BLaER1 treated with 17β-estradiol and CSF1 and Interleukin-3, amounts not matched to agents 10 nM and 100 nM (cell line): ENCODE measurements at regions not wholly inside any gene's neighbourhood (a gene's known extent, or its start where the extent isn't known, plus 50 kb on each side); places are given as distances from the start of the nearest gene placed in this dataset.
"Not testable (repeated sequence)": the region's sequence is repeated elsewhere in the genome, so short reads cannot be mapped to it uniquely, and the experiment has no call there.

Experiments
- H3K27ac ChIP-seq, 11 experiments: shearing (Covaris generic); formaldehyde crosslinking; 2 replicates each; pipeline ENCODE4 v1.8.1; 2022
- H3K27me3 ChIP-seq, 11 experiments: shearing (Covaris generic); formaldehyde crosslinking; 2 replicates each; pipeline ENCODE4 v1.8.1; 2022
- H3K36me3 ChIP-seq, 11 experiments: shearing (Covaris generic); formaldehyde crosslinking; 2 replicates each; pipeline ENCODE4 v1.8.1; 2022
- H3K4me1 ChIP-seq, 10 experiments: shearing (Covaris generic); formaldehyde crosslinking; 2 replicates each; pipeline ENCODE4 v1.8.1; 2022
- H3K4me2 ChIP-seq, 11 experiments: shearing (Covaris generic); formaldehyde crosslinking; 2 replicates each; pipeline ENCODE4 v1.8.1; 2022
- H3K4me3 ChIP-seq, 10 experiments: shearing (Covaris generic); formaldehyde crosslinking; 2 replicates each; pipeline ENCODE4 v1.8.1; 2022
- H3K9ac ChIP-seq, 11 experiments: shearing (Covaris generic); formaldehyde crosslinking; 2 replicates each; pipeline ENCODE4 v1.8.1; 2022
- H3K9me3 ChIP-seq, 11 experiments: shearing (Covaris generic); formaldehyde crosslinking; replicated peaks in 1 of 11; 2 replicates each; pipeline ENCODE4 v1.8.1; 2022
- H4K20me1 ChIP-seq, 11 experiments: shearing (Covaris generic); formaldehyde crosslinking; 2 replicates each; pipeline ENCODE4 v1.8.1; 2022
- Cebpa-rat ChIP-seq, 11 experiments: shearing (Covaris generic); IDR thresholded peaks; 2 replicates each; pipeline ENCODE4 v1.8.1; 2022

DNA sequence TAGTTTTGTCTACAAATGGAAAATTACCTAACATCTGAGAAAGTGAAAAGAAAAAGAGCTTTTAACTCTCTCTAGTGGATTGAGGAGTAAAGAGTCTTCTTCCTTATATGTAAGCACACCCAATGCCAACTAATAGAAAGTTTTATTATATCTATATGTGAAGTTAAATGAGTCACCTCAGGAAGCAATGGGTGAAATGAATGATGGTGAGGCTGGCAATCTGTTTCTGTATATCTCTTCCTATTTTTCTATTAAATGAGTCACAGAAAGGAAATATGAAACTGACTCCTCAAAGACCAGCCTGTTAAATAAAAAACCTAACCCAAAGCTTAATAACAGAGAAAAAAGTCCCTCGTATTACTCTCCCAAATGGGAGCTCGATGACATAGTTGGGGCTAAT, 71.3 kb downstream of the OTOR start:
- peaks cover 7 to 22% (median 16%) of the 10 kb centered on the region in 11 experiments; a peak in 19 of 22 replicates for H3K9me3 ChIP-seq
- no peak overlapping the region for H3K9ac ChIP-seq
- peaks cover 0 to 29% (median 6%) of the 10 kb centered on the region in 10 experiments; a peak in 9 of 20 replicates for H3K4me1 ChIP-seq
- H3K4me3 ChIP-seq = no peak overlapping the region
- no peak overlapping the region for H3K27ac ChIP-seq
- H3K36me3 ChIP-seq = no peaks in the 10 kb centered on the region
- H3K27me3 ChIP-seq = peaks cover 0 to 12% (median 0%) of the 10 kb centered on the region in 11 experiments; a peak in 2 of 22 replicates
- peak overlapping the region in 3 of 11 experiments; percentile 28 to 71 (median 35); a peak in 5 of 22 replicates for H3K4me2 ChIP-seq
- H4K20me1 ChIP-seq = no peaks in the 10 kb centered on the region
- TF ChIP-seq Cebpa-rat (IDR thresholded peaks at IDR 0.05) = no peak

DNA sequence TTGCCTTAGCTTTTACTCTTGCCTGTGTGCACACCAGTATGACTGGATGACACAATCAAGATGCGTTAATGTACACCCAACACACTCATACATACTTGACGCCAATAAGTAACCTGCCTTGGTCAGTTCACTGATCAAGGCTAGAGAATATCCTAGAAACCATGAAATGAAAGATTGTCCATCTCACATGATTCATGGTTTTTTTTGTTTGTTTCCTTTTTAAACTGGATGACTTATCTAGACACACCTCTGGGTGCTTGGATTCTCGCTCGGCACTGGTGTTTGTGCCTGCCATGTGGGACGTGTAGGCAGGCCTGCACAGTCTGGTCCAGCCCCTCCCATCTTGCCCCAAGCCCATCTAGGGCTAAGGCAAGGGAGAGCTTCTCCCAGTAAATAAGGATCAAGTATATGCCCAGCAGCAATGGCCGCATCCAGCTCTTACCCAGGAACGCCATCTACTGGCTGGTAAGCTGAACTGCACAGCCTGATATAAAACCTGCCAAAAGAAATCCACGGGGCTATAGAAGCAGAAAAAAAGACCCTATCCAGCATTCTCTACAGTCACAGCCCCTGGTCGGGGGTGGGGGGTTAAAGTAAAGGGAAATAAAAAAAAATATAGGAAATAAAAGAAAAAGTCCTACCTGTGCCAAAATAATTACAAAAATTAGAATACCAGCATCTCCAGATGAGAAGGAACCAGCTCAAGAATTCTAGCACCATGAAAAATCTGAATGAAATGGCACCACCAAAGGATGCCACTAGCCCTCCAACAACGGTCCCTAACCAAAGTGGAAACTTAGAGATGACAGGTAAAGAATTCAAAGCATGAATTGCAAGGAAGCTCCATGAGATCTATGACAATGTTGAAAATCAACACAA, 73.3 kb downstream of the OTOR start:
- Histone ChIP-seq H3K27me3 (0 out of 22 replicates have a peak, but pooled peaks cover 0 to 4% (median 0%) of the 10 kb centered on the region in 11 experiments), H3K36me3 (no peaks in the 10 kb centered on the region), H3K4me3 (no peak overlapping the region), H3K4me1 (peaks cover 0 to 29% (median under 1%) of the 10 kb centered on the region in 10 experiments; a peak in 8 of 20 replicates), H3K4me2 (no peak overlapping the region), H3K27ac (no peak overlapping the region), H4K20me1 (no peaks in the 10 kb centered on the region), H3K9ac (no peak overlapping the region), H3K9me3 (peaks cover 22 to 42% (median 35%) of the 10 kb centered on the region in 11 experiments)
- TF ChIP-seq Cebpa-rat (IDR thresholded peaks at IDR 0.05) = no peak

DNA sequence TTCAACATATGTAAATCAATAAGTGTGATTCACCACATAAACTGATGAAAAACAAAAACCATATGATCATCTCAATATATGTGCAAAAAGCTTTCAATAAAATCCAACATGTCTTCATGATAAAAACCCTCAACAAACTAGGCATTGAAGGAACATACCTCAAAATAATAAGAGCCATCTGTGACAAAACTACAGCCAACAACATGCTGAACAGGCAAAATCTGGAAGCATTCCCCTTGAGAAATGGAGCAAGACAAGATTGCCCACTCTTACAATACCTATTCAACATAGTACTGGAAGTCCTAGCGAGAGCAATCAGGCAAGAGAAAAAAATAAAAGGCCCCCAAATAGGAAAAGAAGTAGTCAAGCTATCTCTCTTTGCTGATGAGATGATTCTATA, 76.5 kb downstream of the OTOR start:
- Histone ChIP-seq H3K9ac (no peak overlapping the region), H3K27me3 (no peaks in the 10 kb centered on the region), H3K4me3 (no peak overlapping the region), H3K4me1 (peaks cover 0 to 26% (median 0%) of the 10 kb centered on the region in 10 experiments; a peak in 6 of 20 replicates), H3K9me3 (peaks cover 22 to 42% (median 35%) of the 10 kb centered on the region in 11 experiments), H4K20me1 (no peaks in the 10 kb centered on the region), H3K27ac (no peak overlapping the region), H3K36me3 (no peaks in the 10 kb centered on the region), H3K4me2 (no peak overlapping the region)
- no peak for TF ChIP-seq Cebpa-rat (IDR thresholded peaks at IDR 0.05)

DNA sequence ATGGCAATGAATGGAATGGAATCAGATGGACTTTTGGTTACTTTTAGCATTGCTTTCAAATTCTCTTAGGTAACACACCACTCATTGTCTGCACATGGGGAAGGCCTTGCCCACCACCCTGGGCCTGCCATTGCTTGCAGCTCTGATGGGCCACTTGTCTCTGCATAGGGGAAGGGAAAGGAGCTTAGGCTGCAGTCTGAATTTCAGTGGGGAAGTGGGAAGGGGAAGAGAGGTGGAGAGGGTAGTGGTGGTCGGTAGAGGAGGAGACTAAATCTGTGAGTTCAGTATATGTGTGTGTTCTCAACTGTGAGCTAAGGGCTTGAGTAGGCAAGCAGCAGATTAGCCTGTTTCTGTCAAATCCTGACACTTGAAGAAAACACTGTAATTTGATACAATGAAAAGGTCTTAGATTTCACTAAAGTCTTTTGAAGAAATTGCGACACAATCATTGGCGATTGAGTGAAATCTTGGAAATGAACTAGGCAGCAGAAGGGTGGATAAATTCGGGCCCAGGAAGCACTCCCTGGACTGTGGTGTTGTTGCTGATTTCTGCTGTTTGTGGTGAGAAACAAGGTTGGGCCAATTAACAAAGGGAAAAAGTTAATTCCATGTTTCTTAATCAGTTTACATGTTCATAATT, 80.6 kb downstream of the OTOR start:
- Histone ChIP-seq H3K36me3 (no peaks in the 10 kb centered on the region), H3K27ac (peak overlapping the region in 1 of 11 experiments; percentile 18; a peak in 2 of 22 replicates), H3K9me3 (peaks cover 13 to 27% (median 24%) of the 10 kb centered on the region in 11 experiments; a peak in 21 of 22 replicates), H3K4me3 (no peak overlapping the region), H4K20me1 (no peaks in the 10 kb centered on the region), H3K27me3 (no peaks in the 10 kb centered on the region), H3K4me1 (peaks cover 0 to 19% (median 0%) of the 10 kb centered on the region in 10 experiments; a peak in 5 of 20 replicates), H3K4me2 (peak overlapping the region in 2 of 11 experiments; percentile 35 to 48; a peak in 4 of 22 replicates), H3K9ac (no peak overlapping the region)
- peak in 6 of 11 experiments; percentile 33 to 70 (median 36); a peak in 6 of 22 replicates for TF ChIP-seq Cebpa-rat (IDR thresholded peaks at IDR 0.05)

DNA sequence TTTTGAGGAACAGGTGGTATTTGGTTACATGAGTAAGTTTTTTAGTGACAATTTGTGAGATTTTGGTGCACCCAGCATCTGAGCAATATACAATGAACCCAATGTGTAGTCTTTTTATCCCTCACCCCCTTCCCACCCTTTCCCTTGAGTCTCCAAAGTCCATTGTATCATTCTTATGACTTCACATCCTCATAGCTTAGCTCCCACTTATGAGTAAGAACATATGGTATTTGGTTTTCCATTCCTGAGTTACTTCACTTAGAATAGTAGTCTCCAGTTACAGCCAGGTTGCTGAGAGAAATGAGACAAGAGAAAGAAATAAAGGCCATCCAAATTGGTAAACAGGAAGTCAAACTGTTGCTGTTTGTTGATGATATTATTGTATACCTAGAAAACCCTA, 87.5 kb downstream of the OTOR start:
- H4K20me1 ChIP-seq, H3K36me3 ChIP-seq, H3K27me3 ChIP-seq, H3K9ac ChIP-seq, H3K4me3 ChIP-seq, H3K4me2 ChIP-seq, H3K27ac ChIP-seq, H3K9me3 ChIP-seq: not testable (repeated sequence)
- peaks cover 0 to 16% (median 0%) of the 10 kb centered on the region in 10 experiments; a peak in 3 of 20 replicates for H3K4me1 ChIP-seq

DNA sequence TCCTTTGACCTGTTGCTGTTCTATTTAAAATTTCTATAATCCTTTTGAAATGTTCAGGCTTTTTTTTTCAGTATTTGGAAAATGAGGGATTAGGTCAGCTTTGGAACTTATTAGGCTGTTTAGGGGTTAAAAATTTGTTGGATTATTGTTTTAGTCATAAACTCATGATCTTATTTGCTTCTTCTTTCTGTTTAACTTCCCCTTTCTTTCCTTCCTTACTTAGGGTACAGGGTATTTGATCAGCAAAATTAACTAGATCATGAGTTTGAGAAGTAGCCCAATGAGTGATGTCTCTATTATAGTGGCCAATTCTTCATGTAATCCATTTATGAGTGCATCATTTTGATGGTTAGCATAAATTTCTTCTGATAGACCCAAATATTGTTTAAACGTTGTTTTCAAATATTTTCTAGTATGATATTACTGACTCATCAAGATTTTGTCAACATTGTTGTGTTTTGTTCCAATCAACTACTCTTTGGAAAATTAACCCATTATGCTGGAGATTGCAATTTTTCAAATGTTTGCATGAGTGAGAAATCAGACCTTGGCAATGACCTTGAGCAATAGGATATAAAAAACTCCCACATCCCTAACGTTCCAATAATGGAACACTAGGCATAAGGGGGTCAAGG, 94.4 kb downstream of the OTOR start:
- H4K20me1 ChIP-seq = no peaks in the 10 kb centered on the region
- TF ChIP-seq Cebpa-rat (IDR thresholded peaks at IDR 0.05) = no peak
- peak overlapping the region in 3 of 11 experiments; percentile 41 to 81 (median 78); a peak in 6 of 22 replicates for H3K4me2 ChIP-seq
- H3K9me3 ChIP-seq = no peaks in the 10 kb centered on the region
- peak overlapping the region in 3 of 11 experiments; percentile 70 to 79 (median 78); a peak in 7 of 22 replicates for H3K27ac ChIP-seq
- no peaks in the 10 kb centered on the region for H3K27me3 ChIP-seq
- no peaks in the 10 kb centered on the region for H3K36me3 ChIP-seq
- H3K9ac ChIP-seq = peak overlapping the region in 1 of 11 experiments; percentile 33; a peak in 1 of 22 replicates
- H3K4me3 ChIP-seq = no peak overlapping the region
- peaks cover 0 to 73% (median 0%) of the 10 kb centered on the region in 10 experiments; a peak in 6 of 20 replicates for H3K4me1 ChIP-seq

DNA sequence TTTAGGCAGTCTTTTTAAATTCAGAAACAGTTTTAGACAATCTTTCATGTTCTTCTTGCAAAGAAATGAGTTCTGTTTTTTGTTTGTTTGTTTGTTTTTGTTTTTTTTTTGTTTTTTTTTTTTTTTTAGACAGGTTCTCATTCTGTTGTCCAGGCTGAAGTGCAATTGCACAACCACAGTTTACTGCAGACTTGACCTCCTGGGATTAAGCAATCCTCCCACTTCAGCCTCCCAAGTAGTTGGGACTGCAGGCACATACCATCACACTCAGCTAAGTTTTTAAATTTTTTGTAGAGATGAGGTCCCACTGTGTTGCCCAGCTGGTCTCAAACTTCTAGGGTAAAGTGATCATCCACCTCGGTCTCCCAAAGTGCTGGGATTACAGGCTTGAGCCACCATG, 96.2 kb downstream of the OTOR start:
- no peaks in the 10 kb centered on the region for H4K20me1 ChIP-seq
- no peak overlapping the region for H3K9ac ChIP-seq
- no peak overlapping the region for H3K4me3 ChIP-seq
- peak overlapping the region in 2 of 11 experiments; percentile 78 to 81; a peak in 4 of 22 replicates for H3K4me2 ChIP-seq
- TF ChIP-seq Cebpa-rat (IDR thresholded peaks at IDR 0.05) = peak in 1 of 11 experiments; percentile 20; a peak in 1 of 22 replicates
- H3K9me3 ChIP-seq = no peaks in the 10 kb centered on the region
- no peaks in the 10 kb centered on the region for H3K36me3 ChIP-seq
- H3K27me3 ChIP-seq = no peaks in the 10 kb centered on the region
- H3K4me1 ChIP-seq = peaks cover 0 to 68% (median 0%) of the 10 kb centered on the region in 10 experiments; a peak in 6 of 20 replicates
- peak overlapping the region in 1 of 11 experiments; percentile 78; a peak in 1 of 22 replicates for H3K27ac ChIP-seq

DNA sequence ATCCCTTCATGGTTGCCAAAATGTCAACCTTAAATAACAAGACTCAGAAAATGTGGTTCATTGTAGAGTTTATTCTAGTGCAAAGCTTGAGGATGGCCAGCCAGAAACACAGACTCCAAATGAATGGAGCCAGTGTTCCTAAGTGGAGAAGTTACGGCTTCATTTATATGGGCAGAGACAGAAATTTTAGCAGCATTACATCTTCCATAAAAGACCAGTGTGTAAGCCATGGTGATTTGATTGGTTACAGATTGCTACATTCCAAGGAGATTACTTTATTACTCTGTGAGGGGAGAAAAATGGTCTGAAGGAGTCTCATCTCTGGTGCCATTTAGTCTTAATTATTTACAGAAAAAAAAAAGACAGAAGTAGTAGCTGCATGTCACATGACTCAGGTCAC, 97.8 kb downstream of the OTOR start:
- Histone ChIP-seq H3K4me3 (no peak overlapping the region), H3K27me3 (no peaks in the 10 kb centered on the region), H4K20me1 (no peaks in the 10 kb centered on the region), H3K4me2 (peak overlapping the region in 2 of 11 experiments; percentile 52 to 81; a peak in 4 of 22 replicates), H3K36me3 (no peaks in the 10 kb centered on the region), H3K4me1 (peaks cover 0 to 59% (median 0%) of the 10 kb centered on the region in 10 experiments; a peak in 6 of 20 replicates), H3K9me3 (no peaks in the 10 kb centered on the region), H3K9ac (no peak overlapping the region), H3K27ac (no peak overlapping the region)
- TF ChIP-seq Cebpa-rat (IDR thresholded peaks at IDR 0.05) = no peak
